Fibroblast of the conjunctiva (primary cell): ENCODE measurements at regions not wholly inside any gene's neighbourhood (a gene's known extent, or its start where the extent isn't known, plus 50 kb on each side); places are given as distances from the start of the nearest gene placed in this dataset.
"Not testable (repeated sequence)": the region's sequence is repeated elsewhere in the genome, so short reads cannot be mapped to it uniquely, and the experiment has no call there.

Source experiments
- DNase-seq: peaks from one replicate; pipeline ENCODE4 v3.0.0-alpha.2; 2010; ENCODE audit warnings: low read depth

GRCh38 chr9:102506406-102506805 lies 488.7 kb upstream of the CYLC2 start:
- DNase-seq, result no peak

GRCh38 chr9:102499468-102499867 lies 495.7 kb upstream of the CYLC2 start:
- no peak for DNase-seq

- no peak for DNase-seq
Measured at GRCh38 chr9:102497709-102498108, 497.4 kb upstream of the CYLC2 start.

GRCh38 chr9:102486976-102487375 lies 508.2 kb upstream of the CYLC2 start:
- DNase-seq, result not testable (repeated sequence)

GRCh38 chr9:102483651-102484050 lies 511.5 kb upstream of the CYLC2 start:
- no peak for DNase-seq

GRCh38 chr9:102482776-102483175 lies 512.4 kb upstream of the CYLC2 start:
- no peak for DNase-seq

- no peak for DNase-seq
Measured at GRCh38 chr9:102479191-102479590, 515.9 kb upstream of the CYLC2 start.

- DNase-seq, result no peak
Measured at GRCh38 chr9:102474357-102474756, 520.8 kb upstream of the CYLC2 start.

- not testable (repeated sequence) for DNase-seq
Measured at GRCh38 chr9:102469430-102469829, 525.7 kb upstream of the CYLC2 start.

GRCh38 chr9:102461156-102461819 lies 533.8 kb upstream of the CYLC2 start:
- no peak for DNase-seq

GRCh38 chr9:102459828-102460227 lies 535.3 kb upstream of the CYLC2 start:
- DNase-seq, result no peak

GRCh38 chr9:102456562-102456961 lies 538.6 kb upstream of the CYLC2 start:
- DNase-seq, result no peak

- no peak for DNase-seq
Measured at GRCh38 chr9:102445906-102446305, 549.2 kb upstream of the CYLC2 start.

GRCh38 chr9:102445181-102445747 lies 549.9 kb upstream of the CYLC2 start:
- DNase-seq, result no peak

- DNase-seq, result no peak
Measured at GRCh38 chr9:102439583-102439982, 555.5 kb upstream of the CYLC2 start.

- DNase-seq, result not testable (repeated sequence)
Measured at GRCh38 chr9:102436599-102436998, 558.5 kb upstream of the CYLC2 start.

- no peak for DNase-seq
Measured at GRCh38 chr9:102435427-102435826, 559.7 kb upstream of the CYLC2 start.

GRCh38 chr9:102434545-102434944 lies 560.6 kb upstream of the CYLC2 start:
- DNase-seq, result no peak

GRCh38 chr9:102428305-102428704 lies 566.8 kb upstream of the CYLC2 start:
- no peak for DNase-seq

- not testable (repeated sequence) for DNase-seq
Measured at GRCh38 chr9:102416251-102416650, 578.9 kb upstream of the CYLC2 start.

GRCh38 chr9:102405218-102405867 lies 589.8 kb upstream of the CYLC2 start:
- DNase-seq, result no peak

- DNase-seq, result no peak
Measured at GRCh38 chr9:102403514-102403913, 591.6 kb upstream of the CYLC2 start.

GRCh38 chr9:102398205-102398604 lies 596.9 kb upstream of the CYLC2 start:
- DNase-seq, result no peak

- DNase-seq, result not testable (repeated sequence)
Measured at GRCh38 chr9:102385620-102386019, 609.5 kb upstream of the CYLC2 start.
